Upper lobe of left lung (tissue), 6 donors: ENCODE measurements at regions not wholly inside any gene's neighbourhood (a gene's known extent, or its start where the extent isn't known, plus 50 kb on each side); places are given as distances from the start of the nearest gene placed in this dataset.

ENCODE experiments used
- ATAC-seq, 2 donors: fragments of 200-7000 bp; cut with Tn5 transposase; one replicate each; pipeline ENCODE4 v1.9.1; 2022; ENCODE audit warnings: mild to moderate bottlenecking in 2 of 2, moderate library complexity in 2 of 2; ENCODE audit not compliant: low FRiP score in 2 of 2
- DNase-seq, 2 donors: peaks; one replicate each; pipeline ENCODE4 v3.0.0-alpha.2; 2019 to 2020
- H3K27ac ChIP-seq, 4 donors: fragments of 200-600 bp; sonication (generic); one replicate each; pipeline ENCODE4 v1.5.1; 2016 to 2019
- H3K27me3 ChIP-seq, 4 donors: fragments of 200-600 bp; sonication (generic); one replicate each; pipeline ENCODE4 v1.5.1; 2017 to 2019
- H3K36me3 ChIP-seq, 4 donors: fragments of 200-600 bp; sonication (generic); one replicate each; pipeline ENCODE4 v1.5.1; 2016 to 2019
- H3K4me1 ChIP-seq, 4 donors: fragments of 200-600 bp; sonication (generic); one replicate each; pipeline ENCODE4 v1.5.1; 2018 to 2019
- H3K4me3 ChIP-seq, 4 donors: fragments of 200-600 bp; sonication (generic); one replicate each; pipeline ENCODE4 v1.5.1; 2017 to 2019; ENCODE audit warnings: mild to moderate bottlenecking in 2 of 4, moderate library complexity in 1 of 4
- H3K9me3 ChIP-seq, 4 donors: fragments of 200-600 bp; sonication (generic); one replicate each; pipeline ENCODE4 v1.5.1; 2018 to 2019
- CTCF ChIP-seq, 6 experiments: fragments of 450-650 bp in 4 of 6; fragments of 200-600 bp in 2 of 6; sonication (generic) in 2 of 6; IDR thresholded peaks; one replicate each; pipeline ENCODE4 v1.5.1; 2016 to 2019; ENCODE audit warnings: antibody characterized with exemption in 6 of 6
- EP300 ChIP-seq, 4 donors: sonication (generic); formaldehyde crosslinking; IDR thresholded peaks; one replicate each; pipeline ENCODE4 v1.5.1; 2017; ENCODE audit warnings: antibody characterized with exemption in 4 of 4, control low read depth in 2 of 4
- POLR2A ChIP-seq, 4 donors: fragments of 450-650 bp; IDR thresholded peaks; one replicate each; pipeline ENCODE4 v1.5.1; 2016 to 2017; ENCODE audit warnings: antibody characterized with exemption in 4 of 4, mild to moderate bottlenecking in 2 of 4
- POLR2AphosphoS5 ChIP-seq, 2 donors: sonication (generic); formaldehyde crosslinking; IDR thresholded peaks; one replicate each; pipeline ENCODE4 v1.5.1; 2017; ENCODE audit warnings: antibody characterized with exemption in 2 of 2
- WGBS, 2 donors: methylation state at CpG; one replicate each; pipeline ENCODE4 v1.1.5; 2017 to 2018; 5-methylcytosine and 5-hydroxymethylcytosine counted together
- donor health status: DM: no; HTN: no; CAD: no; lungs with moderate emphysema.
- donor health status: DM: no; HTN: yes; CAD: no; lungs with severe emphysema.

- ATAC-seq = no peak
These were observed 276.7 kb upstream of the ADRA1B start for GRCh38 chr5:159639590-159639989.

GRCh38 chr5:159640446-159640845, 275.8 kb upstream of the ADRA1B start:
- Histone ChIP-seq H3K9me3 (no peaks in the 10 kb centered on the region), H3K27ac (no peak overlapping the region), H3K27me3 (no peaks in the 10 kb centered on the region), H3K36me3 (no peaks in the 10 kb centered on the region), H3K4me1 (no peaks in the 10 kb centered on the region), H3K4me3 (no peak overlapping the region)
- ATAC-seq = no peak
- TF ChIP-seq CTCF (IDR thresholded peaks at IDR 0.05) (no peak), POLR2AphosphoS5 (IDR thresholded peaks at IDR 0.05) (no peak), POLR2A (IDR thresholded peaks at IDR 0.05) (no peak), EP300 (IDR thresholded peaks at IDR 0.05) (no peak)
- DNase-seq = peak in 1 of 2 donors; percentile 42
- WGBS, 2 donors = 67 to 76% methylated on average over 1 to 5 of the region's 5 CpGs

More at GRCh38 chr5:159639590-159639989, 276.7 kb upstream of the ADRA1B start:
- Histone ChIP-seq H3K27me3 (no peaks in the 10 kb centered on the region), H3K9me3 (no peaks in the 10 kb centered on the region), H3K4me1 (no peaks in the 10 kb centered on the region), H3K4me3 (no peak overlapping the region), H3K27ac (no peak overlapping the region), H3K36me3 (no peaks in the 10 kb centered on the region)
- TF ChIP-seq CTCF (IDR thresholded peaks at IDR 0.05) = no peak
- 76 to 77% methylated on average over 3 of the region's 3 CpGs for WGBS, 2 donors
- no peak for DNase-seq

- no peaks in the 10 kb centered on the region for H3K36me3 ChIP-seq
- 89 to 98% methylated on average over 3 to 5 of the region's 5 CpGs for WGBS, 2 donors
- H3K27ac ChIP-seq = no peak overlapping the region
- H3K27me3 ChIP-seq = no peaks in the 10 kb centered on the region
- H3K4me1 ChIP-seq = no peaks in the 10 kb centered on the region
- H3K9me3 ChIP-seq = no peaks in the 10 kb centered on the region
- no peak for TF ChIP-seq POLR2AphosphoS5 (IDR thresholded peaks at IDR 0.05)
- TF ChIP-seq CTCF (IDR thresholded peaks at IDR 0.05) = no peak
- no peak for TF ChIP-seq EP300 (IDR thresholded peaks at IDR 0.05)
- no peak for DNase-seq
- H3K4me3 ChIP-seq = no peak overlapping the region
- ATAC-seq = no peak
These were observed 275.4 kb upstream of the ADRA1B start for GRCh38 chr5:159640921-159641320.

GRCh38 chr5:159641371-159642039, 274.8 kb upstream of the ADRA1B start:
- no peaks in the 10 kb centered on the region for H3K4me1 ChIP-seq
- H3K4me3 ChIP-seq = no peak overlapping the region
- no peak for TF ChIP-seq EP300 (IDR thresholded peaks at IDR 0.05)
- TF ChIP-seq CTCF (IDR thresholded peaks at IDR 0.05) = no peak
- no peak for TF ChIP-seq POLR2AphosphoS5 (IDR thresholded peaks at IDR 0.05)
- TF ChIP-seq POLR2A (IDR thresholded peaks at IDR 0.05) = no peak
- peak in 1 of 2 donors; percentile 38 for DNase-seq
- no peaks in the 10 kb centered on the region for H3K9me3 ChIP-seq
- peak in 1 of 2 donors; percentile 12 for ATAC-seq
- H3K27me3 ChIP-seq = no peaks in the 10 kb centered on the region
- no peak overlapping the region for H3K27ac ChIP-seq
- 89% methylated on average over 5 to 6 of the region's 7 CpGs for WGBS, 2 donors
- H3K36me3 ChIP-seq = no peaks in the 10 kb centered on the region

GRCh38 chr5:159642379-159642778, 273.9 kb upstream of the ADRA1B start:
- TF ChIP-seq EP300 (IDR thresholded peaks at IDR 0.05) (no peak), POLR2A (IDR thresholded peaks at IDR 0.05) (no peak), POLR2AphosphoS5 (IDR thresholded peaks at IDR 0.05) (no peak), CTCF (IDR thresholded peaks at IDR 0.05) (no peak)
- H3K27ac ChIP-seq = no peak overlapping the region
- 90 to 91% methylated on average over 2 of the region's 2 CpGs for WGBS, 2 donors
- H3K4me1 ChIP-seq = no peaks in the 10 kb centered on the region
- no peaks in the 10 kb centered on the region for H3K36me3 ChIP-seq
- H3K4me3 ChIP-seq = no peak overlapping the region
- no peak for ATAC-seq
- no peaks in the 10 kb centered on the region for H3K9me3 ChIP-seq
- H3K27me3 ChIP-seq = no peaks in the 10 kb centered on the region
- DNase-seq = no peak
